Stimulated activated naive B cell treated with anti-CD40 and anti-IgM and Interleukin-4, amounts not matched to agents 10 μg/mL and 1 μg/mL and 100 μg/mL, for 72 hours (primary cell): ENCODE measurements at regions not wholly inside any gene's neighbourhood (a gene's known extent, or its start where the extent isn't known, plus 50 kb on each side); places are given as distances from the start of the nearest gene placed in this dataset.
A peak's percentile ranks its signal among the peaks of the same experiment; 100 is the strongest.
"Not testable (repeated sequence)": the region's sequence is repeated elsewhere in the genome, so short reads cannot be mapped to it uniquely, and the experiment has no call there.

ENCODE experiments used
- ATAC-seq, 2 donors: fragments of 150-1000 bp; cut with Tn5 transposase; replicated peaks; 2 replicates each; pipeline ENCODE4 v1.10.0; 2021; ENCODE audit warnings: moderate library complexity in 1 of 2
- DNase-seq: peaks from one replicate; pipeline ENCODE4 v3.0.0; 2021
- H3K27ac Mint-ChIP-seq: one replicate; pipeline ENCODE4 v1.8.0; 2022; ENCODE audit warnings: mild to moderate bottlenecking, mixed read lengths
- H3K27me3 Mint-ChIP-seq, 2 donors: one replicate each; pipeline ENCODE4 v1.8.0; 2022; ENCODE audit warnings: mixed read lengths in 2 of 2
- H3K36me3 Mint-ChIP-seq, 2 donors: one replicate each; pipeline ENCODE4 v1.8.0; 2022; ENCODE audit warnings: mixed read lengths in 2 of 2, mild to moderate bottlenecking in 1 of 2
- H3K4me1 Mint-ChIP-seq, 2 donors: one replicate each; pipeline ENCODE4 v1.8.0; 2022; ENCODE audit warnings: mixed read lengths in 2 of 2, mild to moderate bottlenecking in 1 of 2
- H3K4me3 Mint-ChIP-seq, 2 donors: one replicate each; pipeline ENCODE4 v1.8.0; 2022; ENCODE audit warnings: mild to moderate bottlenecking in 2 of 2, mixed read lengths in 2 of 2, moderate library complexity in 1 of 2
- H3K9me3 Mint-ChIP-seq, 2 donors: one replicate each; pipeline ENCODE4 v1.8.0; 2022; ENCODE audit warnings: mixed read lengths in 2 of 2, mild to moderate bottlenecking in 1 of 2

GRCh38 chr7:92973293-92973731 lies 136.9 kb upstream of the CDK6 start:
- DNase-seq (no peak), ATAC-seq (no peak)
- Mint-ChIP-seq H3K27ac (no peak overlapping the region), H3K27me3 (no peaks in the 10 kb centered on the region), H3K9me3 (peaks cover 12 to 16% of the 10 kb centered on the region in 2 donors), H3K4me3 (no peak overlapping the region), H3K36me3 (peaks cover 3 to 6% of the 10 kb centered on the region in 2 donors), H3K4me1 (no peaks in the 10 kb centered on the region)

- Mint-ChIP-seq H3K27me3 (no peaks in the 10 kb centered on the region), H3K4me1 (no peaks in the 10 kb centered on the region), H3K9me3 (peaks cover 7 to 11% of the 10 kb centered on the region in 2 donors), H3K4me3 (no peak overlapping the region), H3K27ac (no peak overlapping the region), H3K36me3 (peaks cover 3% of the 10 kb centered on the region in 2 donors)
- ATAC-seq = no peak
- DNase-seq = no peak
Observed at GRCh38 chr7:92972441-92972840, 136.1 kb upstream of the CDK6 start.

DNA sequence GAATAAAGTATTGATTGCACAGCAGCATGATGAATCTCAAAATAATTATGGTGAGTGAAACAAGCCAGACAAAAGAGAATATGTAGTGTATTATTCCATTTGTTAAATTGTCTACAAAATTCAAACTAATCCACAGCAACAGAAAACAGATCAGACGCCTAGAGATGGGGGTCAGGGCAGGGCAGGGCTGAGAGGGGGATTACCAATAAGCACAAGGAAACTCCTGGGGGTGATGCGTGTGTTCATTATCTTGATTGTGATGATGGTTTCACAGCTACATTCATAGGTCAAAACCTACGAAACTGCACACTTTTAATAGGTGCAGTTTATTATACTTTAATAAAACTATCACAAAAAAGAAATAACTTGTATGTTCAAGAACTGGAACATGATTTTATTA lies 132.7 kb upstream of the CDK6 start:
- no peak for ATAC-seq
- no peak overlapping the region for H3K4me3 Mint-ChIP-seq
- H3K27me3 Mint-ChIP-seq = no peaks in the 10 kb centered on the region
- no peaks in the 10 kb centered on the region for H3K4me1 Mint-ChIP-seq
- no peak for DNase-seq
- H3K9me3 Mint-ChIP-seq = no peaks in the 10 kb centered on the region
- H3K27ac Mint-ChIP-seq = no peak overlapping the region
- no peaks in the 10 kb centered on the region for H3K36me3 Mint-ChIP-seq

DNA sequence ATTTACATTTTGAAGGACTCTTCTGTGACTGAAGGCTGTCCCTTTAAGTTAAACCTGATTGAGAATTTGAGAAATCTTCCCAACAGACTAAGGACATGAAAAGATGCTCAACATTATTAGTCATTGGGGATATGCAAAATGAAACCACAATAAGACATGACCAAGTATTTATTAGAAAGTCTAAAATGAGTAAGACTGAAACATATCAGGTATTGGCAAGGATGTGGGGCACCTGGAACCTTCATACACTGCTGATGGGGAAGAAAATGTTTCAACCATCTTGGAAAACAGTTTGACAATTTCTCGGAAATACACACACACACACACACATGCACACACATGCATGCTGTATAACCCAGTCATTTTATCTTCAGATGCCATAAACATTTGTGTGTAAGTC lies 132.1 kb upstream of the CDK6 start:
- H3K36me3 Mint-ChIP-seq = no peaks in the 10 kb centered on the region
- H3K27me3 Mint-ChIP-seq = no peaks in the 10 kb centered on the region
- no peaks in the 10 kb centered on the region for H3K4me1 Mint-ChIP-seq
- DNase-seq = no peak
- no peaks in the 10 kb centered on the region for H3K9me3 Mint-ChIP-seq
- H3K27ac Mint-ChIP-seq = no peak overlapping the region
- no peak for ATAC-seq
- no peak overlapping the region for H3K4me3 Mint-ChIP-seq

DNA sequence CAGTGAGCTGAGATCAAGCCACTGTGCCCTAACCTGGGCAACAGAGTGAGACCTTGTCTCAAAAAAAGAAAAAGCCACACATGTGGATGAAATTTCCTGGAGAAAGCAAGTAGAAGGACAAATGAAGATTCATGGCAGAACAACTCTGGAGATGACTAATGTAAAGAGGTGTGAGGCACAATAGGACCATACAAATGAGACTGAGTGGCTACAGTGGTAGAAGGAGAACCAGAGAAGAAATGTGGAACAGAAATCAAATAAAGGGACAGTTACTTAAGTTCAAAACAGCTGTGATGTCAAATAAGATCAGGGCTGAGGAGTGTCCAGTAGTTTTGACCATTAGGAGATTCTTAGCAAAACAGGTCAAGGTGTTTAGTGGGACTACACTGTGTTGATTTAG lies 130.9 kb upstream of the CDK6 start:
- H3K4me3 Mint-ChIP-seq = no peak overlapping the region
- no peaks in the 10 kb centered on the region for H3K27me3 Mint-ChIP-seq
- H3K4me1 Mint-ChIP-seq = no peaks in the 10 kb centered on the region
- DNase-seq (no peak), ATAC-seq (no peak)
- no peak overlapping the region for H3K27ac Mint-ChIP-seq
- H3K36me3 Mint-ChIP-seq = no peaks in the 10 kb centered on the region
- no peaks in the 10 kb centered on the region for H3K9me3 Mint-ChIP-seq

DNA sequence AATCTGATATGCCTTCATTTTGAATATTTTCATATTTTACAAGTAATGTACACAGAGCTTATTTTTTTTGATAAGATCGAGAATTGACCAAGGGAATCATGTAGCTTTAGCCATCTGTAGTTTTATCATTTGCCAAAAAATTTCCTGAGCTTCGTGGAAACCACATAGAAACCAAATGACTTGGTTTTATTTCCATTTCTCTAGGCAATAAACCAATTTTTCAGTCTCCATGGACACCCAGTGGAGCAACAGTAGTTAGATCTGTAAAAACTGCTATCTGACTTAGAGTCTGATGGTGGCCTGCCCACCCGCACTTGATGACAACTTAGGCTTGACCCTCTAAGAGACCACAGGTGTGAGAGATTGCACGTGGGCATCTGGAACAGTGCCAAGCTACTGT lies 127.8 kb upstream of the CDK6 start:
- Mint-ChIP-seq H3K4me1 (no peaks in the 10 kb centered on the region), H3K9me3 (peaks cover 4 to 7% of the 10 kb centered on the region in 2 donors), H3K36me3 (no peaks in the 10 kb centered on the region), H3K27ac (no peak overlapping the region), H3K4me3 (no peak overlapping the region), H3K27me3 (no peaks in the 10 kb centered on the region)
- ATAC-seq (no peak), DNase-seq (no peak)

DNA sequence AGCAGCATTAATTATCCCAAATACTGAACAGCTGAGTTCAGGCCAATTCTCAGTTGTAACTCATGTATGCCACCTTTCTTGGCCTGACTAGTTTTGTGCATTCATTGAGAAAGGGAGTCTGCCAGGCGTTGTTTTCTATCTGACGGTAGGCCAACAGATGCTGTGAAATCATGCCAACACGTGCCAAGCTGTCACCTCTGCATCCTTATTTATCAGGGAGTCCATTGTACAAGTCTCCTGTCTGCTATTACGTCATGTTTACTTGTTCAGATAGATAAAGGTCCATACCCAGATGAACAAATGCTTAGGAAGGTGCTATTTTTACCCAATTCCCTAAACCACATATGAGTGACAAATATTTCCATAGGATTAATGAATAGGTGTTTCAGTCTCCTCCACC lies 127.2 kb upstream of the CDK6 start:
- H3K9me3 Mint-ChIP-seq = peaks cover 4 to 7% of the 10 kb centered on the region in 2 donors
- H3K27ac Mint-ChIP-seq = no peak overlapping the region
- no peaks in the 10 kb centered on the region for H3K36me3 Mint-ChIP-seq
- H3K27me3 Mint-ChIP-seq = no peaks in the 10 kb centered on the region
- H3K4me1 Mint-ChIP-seq = no peaks in the 10 kb centered on the region
- DNase-seq (no peak), ATAC-seq (no peak)
- H3K4me3 Mint-ChIP-seq = no peak overlapping the region

GRCh38 chr7:92961961-92962360 lies 125.6 kb upstream of the CDK6 start:
- no peak overlapping the region for H3K27ac Mint-ChIP-seq
- DNase-seq = no peak
- ATAC-seq = no peak
- H3K27me3 Mint-ChIP-seq = no peaks in the 10 kb centered on the region
- H3K4me3 Mint-ChIP-seq = no peak overlapping the region
- peaks cover 6 to 7% of the 10 kb centered on the region in 2 donors for H3K9me3 Mint-ChIP-seq
- no peaks in the 10 kb centered on the region for H3K4me1 Mint-ChIP-seq
- no peaks in the 10 kb centered on the region for H3K36me3 Mint-ChIP-seq

DNA sequence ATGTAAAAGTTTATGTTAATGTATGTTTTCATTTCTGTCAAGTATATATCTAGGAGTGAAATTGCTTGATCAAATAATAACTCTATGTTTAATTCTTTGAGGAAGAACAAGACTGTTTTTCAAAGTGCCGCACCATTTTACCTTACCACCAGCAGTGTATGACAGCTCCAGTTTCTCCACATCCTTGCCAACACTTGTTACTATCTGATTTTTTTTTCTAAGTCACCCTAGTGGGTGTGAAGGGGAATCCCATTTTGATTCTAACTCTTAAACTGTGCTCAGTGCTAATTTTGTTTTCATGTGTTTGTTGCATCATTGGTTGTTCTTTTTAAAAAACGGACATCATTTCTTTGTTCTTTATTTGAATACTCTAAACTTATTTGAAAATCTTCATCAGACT lies 120.2 kb upstream of the CDK6 start:
- H3K4me3 Mint-ChIP-seq = no peak overlapping the region
- H3K36me3 Mint-ChIP-seq = peaks cover 0 to 4% of the 10 kb centered on the region in 2 donors
- H3K27ac Mint-ChIP-seq = no peak overlapping the region
- no peaks in the 10 kb centered on the region for H3K4me1 Mint-ChIP-seq
- ATAC-seq (no peak), DNase-seq (no peak)
- H3K9me3 Mint-ChIP-seq = peaks cover 8 to 17% of the 10 kb centered on the region in 2 donors
- H3K27me3 Mint-ChIP-seq = no peaks in the 10 kb centered on the region

- Mint-ChIP-seq H3K27me3 (no peaks in the 10 kb centered on the region), H3K9me3 (peaks cover 4 to 17% of the 10 kb centered on the region in 2 donors), H3K4me1 (no peaks in the 10 kb centered on the region), H3K36me3 (peaks cover 0 to 4% of the 10 kb centered on the region in 2 donors), H3K27ac (no peak overlapping the region), H3K4me3 (no peak overlapping the region)
- peak; percentile 61 to 74 for ATAC-seq
- peak; percentile 11 for DNase-seq
Observed at GRCh38 chr7:92955081-92955480, 118.7 kb upstream of the CDK6 start.

DNA sequence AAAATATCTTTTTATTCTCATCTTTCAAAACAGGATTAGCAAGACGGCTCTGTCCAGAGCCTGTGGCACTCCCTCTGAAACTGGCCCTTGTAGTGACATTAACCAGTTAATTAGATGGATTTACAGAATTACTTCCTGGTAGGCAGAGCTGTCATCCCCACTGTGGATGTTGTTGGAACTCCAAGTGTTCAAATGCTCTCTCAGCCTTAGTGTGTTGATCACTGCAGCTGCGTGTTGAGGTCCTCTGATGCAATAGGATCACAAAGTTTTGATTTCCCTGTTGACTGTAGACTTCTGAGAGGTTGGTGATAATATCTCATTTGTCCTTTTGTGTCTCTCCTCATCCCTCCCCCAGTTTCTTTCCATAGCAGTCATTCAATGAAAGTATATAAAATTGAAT lies 117.3 kb upstream of the CDK6 start:
- H3K4me3 Mint-ChIP-seq = no peak overlapping the region
- no peaks in the 10 kb centered on the region for H3K4me1 Mint-ChIP-seq
- H3K36me3 Mint-ChIP-seq = peaks cover 0 to 4% of the 10 kb centered on the region in 2 donors
- no peak for DNase-seq
- no peak for ATAC-seq
- H3K27me3 Mint-ChIP-seq = no peaks in the 10 kb centered on the region
- no peak overlapping the region for H3K27ac Mint-ChIP-seq
- H3K9me3 Mint-ChIP-seq = peaks cover 4 to 10% of the 10 kb centered on the region in 2 donors

- Mint-ChIP-seq H3K27ac (no peak overlapping the region), H3K9me3 (no peaks in the 10 kb centered on the region), H3K36me3 (no peaks in the 10 kb centered on the region), H3K27me3 (no peaks in the 10 kb centered on the region), H3K4me1 (no peaks in the 10 kb centered on the region), H3K4me3 (no peak overlapping the region)
- ATAC-seq (no peak), DNase-seq (no peak)
Observed at GRCh38 chr7:92949748-92950147, 113.4 kb upstream of the CDK6 start.

DNA sequence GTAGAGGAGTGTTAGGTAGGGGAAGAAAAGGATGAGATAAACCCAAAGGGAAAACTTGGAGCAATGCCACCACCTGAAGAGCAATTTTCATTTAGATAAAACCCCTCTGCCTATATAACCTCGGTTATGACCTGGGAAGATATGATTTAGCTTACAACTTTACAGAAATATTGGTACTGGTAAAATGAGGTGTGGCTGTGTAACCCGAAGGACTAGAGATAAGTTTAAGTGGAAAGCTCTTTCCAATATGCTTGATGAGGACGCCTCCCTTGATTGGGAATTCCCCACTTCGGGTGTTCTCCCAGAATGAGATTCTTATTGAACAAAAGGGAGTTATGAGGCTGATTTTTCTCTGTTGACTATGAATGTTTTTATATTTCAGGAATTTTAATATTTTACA lies 109.5 kb upstream of the CDK6 start:
- ATAC-seq (no peak), DNase-seq (no peak)
- Mint-ChIP-seq H3K27me3 (no peaks in the 10 kb centered on the region), H3K4me1 (peaks cover 0 to 1% of the 10 kb centered on the region in 2 donors), H3K36me3 (no peaks in the 10 kb centered on the region), H3K4me3 (no peak overlapping the region), H3K27ac (no peak overlapping the region), H3K9me3 (peaks cover 8 to 17% of the 10 kb centered on the region in 2 donors)

DNA sequence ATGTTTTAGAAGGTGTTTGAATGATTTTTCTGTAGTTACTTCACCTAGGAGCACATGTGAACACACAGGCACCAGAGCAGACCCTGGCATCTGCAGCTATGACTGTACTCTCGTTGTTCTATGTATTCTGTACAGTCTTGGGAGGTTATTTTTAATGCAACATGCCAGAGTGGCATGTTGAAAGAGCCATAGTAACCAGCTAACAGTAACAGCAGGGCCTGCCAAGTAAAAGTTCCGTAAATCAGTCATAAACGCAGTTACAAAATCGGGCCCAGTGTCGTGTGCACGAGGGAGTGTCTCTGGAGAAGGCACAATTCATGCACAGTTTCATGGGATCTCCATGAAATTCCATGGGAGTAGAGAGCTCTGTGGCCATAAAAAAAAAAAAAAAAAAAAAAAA lies 108.3 kb upstream of the CDK6 start:
- Mint-ChIP-seq H3K9me3 (peaks cover 11 to 25% of the 10 kb centered on the region in 2 donors), H3K4me1 (peaks cover 0 to 1% of the 10 kb centered on the region in 2 donors), H3K27ac (no peak overlapping the region), H3K36me3 (no peaks in the 10 kb centered on the region), H3K27me3 (no peaks in the 10 kb centered on the region), H3K4me3 (no peak overlapping the region)
- ATAC-seq (no peak), DNase-seq (no peak)

DNA sequence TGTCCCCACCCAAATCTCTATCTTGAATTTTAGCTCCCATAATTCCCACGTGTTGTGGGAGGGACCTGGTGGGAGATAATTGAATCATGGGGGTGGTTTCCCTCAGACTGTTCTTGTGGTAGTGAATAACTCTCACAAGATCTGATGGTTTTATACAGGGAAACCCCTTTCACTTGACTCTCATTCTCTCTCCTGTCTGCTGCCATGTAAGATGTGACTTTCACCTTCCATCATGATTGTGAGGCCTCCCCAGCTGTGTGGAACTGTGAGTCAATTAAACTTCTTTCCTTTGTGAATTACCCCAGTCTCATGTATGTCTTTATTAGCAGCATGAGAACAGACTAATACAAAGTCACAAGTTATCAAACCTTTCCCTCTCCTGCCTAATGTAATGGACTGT lies 106.3 kb upstream of the CDK6 start:
- peaks cover 17 to 34% of the 10 kb centered on the region in 2 donors for H3K9me3 Mint-ChIP-seq
- not testable (repeated sequence) for H3K4me1 Mint-ChIP-seq, DNase-seq, ATAC-seq, H3K27me3 Mint-ChIP-seq, H3K36me3 Mint-ChIP-seq, H3K27ac Mint-ChIP-seq, H3K4me3 Mint-ChIP-seq
